Liver (tissue), 3 donors: ENCODE measurements at regions not wholly inside any gene's neighbourhood (a gene's known extent, or its start where the extent isn't known, plus 50 kb on each side); places are given as distances from the start of the nearest gene placed in this dataset.

Experiments used
- RAD21 ChIP-seq, 2 donors: IDR thresholded peaks; 2 replicates each; pipeline ENCODE4 v1.6.1; 2016; ENCODE audit warnings: antibody characterized with exemption in 2 of 2, mild to moderate bottlenecking in 2 of 2
- YY1 ChIP-seq: IDR thresholded peaks from 2 replicates; pipeline ENCODE4 v1.6.1; 2016; ENCODE audit warnings: antibody characterized with exemption, mild to moderate bottlenecking
- TF ChIP-seq, protein P1 (sequence below): fragments of 150-350 bp; IDR thresholded peaks from 2 replicates; pipeline ENCODE4 v1.5.1; 2017; ENCODE audit warnings: improper control_type of control experiment, low read depth, low read length; ENCODE audit not compliant: missing input control
- TF ChIP-seq, protein P2 (sequence below): IDR thresholded peaks from 2 replicates; pipeline ENCODE4 v1.6.1; 2016; ENCODE audit warnings: antibody characterized with exemption
- TF ChIP-seq, protein P3 (sequence below): IDR thresholded peaks from 2 replicates; pipeline ENCODE4 v1.6.1; 2016; ENCODE audit warnings: antibody characterized with exemption, mild to moderate bottlenecking
- donor health status: healthy.
- donor health status: healthy.

GRCh38 chr4:123072060-123072459 lies 149.7 kb upstream of the NUDT6 start:
- no peak for TF ChIP-seq YY1
- TF ChIP-seq, protein P1, sequence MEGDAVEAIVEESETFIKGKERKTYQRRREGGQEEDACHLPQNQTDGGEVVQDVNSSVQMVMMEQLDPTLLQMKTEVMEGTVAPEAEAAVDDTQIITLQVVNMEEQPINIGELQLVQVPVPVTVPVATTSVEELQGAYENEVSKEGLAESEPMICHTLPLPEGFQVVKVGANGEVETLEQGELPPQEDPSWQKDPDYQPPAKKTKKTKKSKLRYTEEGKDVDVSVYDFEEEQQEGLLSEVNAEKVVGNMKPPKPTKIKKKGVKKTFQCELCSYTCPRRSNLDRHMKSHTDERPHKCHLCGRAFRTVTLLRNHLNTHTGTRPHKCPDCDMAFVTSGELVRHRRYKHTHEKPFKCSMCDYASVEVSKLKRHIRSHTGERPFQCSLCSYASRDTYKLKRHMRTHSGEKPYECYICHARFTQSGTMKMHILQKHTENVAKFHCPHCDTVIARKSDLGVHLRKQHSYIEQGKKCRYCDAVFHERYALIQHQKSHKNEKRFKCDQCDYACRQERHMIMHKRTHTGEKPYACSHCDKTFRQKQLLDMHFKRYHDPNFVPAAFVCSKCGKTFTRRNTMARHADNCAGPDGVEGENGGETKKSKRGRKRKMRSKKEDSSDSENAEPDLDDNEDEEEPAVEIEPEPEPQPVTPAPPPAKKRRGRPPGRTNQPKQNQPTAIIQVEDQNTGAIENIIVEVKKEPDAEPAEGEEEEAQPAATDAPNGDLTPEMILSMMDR: no peak
- TF ChIP-seq, protein P2, sequence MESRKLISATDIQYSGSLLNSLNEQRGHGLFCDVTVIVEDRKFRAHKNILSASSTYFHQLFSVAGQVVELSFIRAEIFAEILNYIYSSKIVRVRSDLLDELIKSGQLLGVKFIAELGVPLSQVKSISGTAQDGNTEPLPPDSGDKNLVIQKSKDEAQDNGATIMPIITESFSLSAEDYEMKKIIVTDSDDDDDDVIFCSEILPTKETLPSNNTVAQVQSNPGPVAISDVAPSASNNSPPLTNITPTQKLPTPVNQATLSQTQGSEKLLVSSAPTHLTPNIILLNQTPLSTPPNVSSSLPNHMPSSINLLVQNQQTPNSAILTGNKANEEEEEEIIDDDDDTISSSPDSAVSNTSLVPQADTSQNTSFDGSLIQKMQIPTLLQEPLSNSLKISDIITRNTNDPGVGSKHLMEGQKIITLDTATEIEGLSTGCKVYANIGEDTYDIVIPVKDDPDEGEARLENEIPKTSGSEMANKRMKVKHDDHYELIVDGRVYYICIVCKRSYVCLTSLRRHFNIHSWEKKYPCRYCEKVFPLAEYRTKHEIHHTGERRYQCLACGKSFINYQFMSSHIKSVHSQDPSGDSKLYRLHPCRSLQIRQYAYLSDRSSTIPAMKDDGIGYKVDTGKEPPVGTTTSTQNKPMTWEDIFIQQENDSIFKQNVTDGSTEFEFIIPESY: no peak
- TF ChIP-seq RAD21 (IDR thresholded peaks at IDR 0.05): no peak
- TF ChIP-seq, protein P3, sequence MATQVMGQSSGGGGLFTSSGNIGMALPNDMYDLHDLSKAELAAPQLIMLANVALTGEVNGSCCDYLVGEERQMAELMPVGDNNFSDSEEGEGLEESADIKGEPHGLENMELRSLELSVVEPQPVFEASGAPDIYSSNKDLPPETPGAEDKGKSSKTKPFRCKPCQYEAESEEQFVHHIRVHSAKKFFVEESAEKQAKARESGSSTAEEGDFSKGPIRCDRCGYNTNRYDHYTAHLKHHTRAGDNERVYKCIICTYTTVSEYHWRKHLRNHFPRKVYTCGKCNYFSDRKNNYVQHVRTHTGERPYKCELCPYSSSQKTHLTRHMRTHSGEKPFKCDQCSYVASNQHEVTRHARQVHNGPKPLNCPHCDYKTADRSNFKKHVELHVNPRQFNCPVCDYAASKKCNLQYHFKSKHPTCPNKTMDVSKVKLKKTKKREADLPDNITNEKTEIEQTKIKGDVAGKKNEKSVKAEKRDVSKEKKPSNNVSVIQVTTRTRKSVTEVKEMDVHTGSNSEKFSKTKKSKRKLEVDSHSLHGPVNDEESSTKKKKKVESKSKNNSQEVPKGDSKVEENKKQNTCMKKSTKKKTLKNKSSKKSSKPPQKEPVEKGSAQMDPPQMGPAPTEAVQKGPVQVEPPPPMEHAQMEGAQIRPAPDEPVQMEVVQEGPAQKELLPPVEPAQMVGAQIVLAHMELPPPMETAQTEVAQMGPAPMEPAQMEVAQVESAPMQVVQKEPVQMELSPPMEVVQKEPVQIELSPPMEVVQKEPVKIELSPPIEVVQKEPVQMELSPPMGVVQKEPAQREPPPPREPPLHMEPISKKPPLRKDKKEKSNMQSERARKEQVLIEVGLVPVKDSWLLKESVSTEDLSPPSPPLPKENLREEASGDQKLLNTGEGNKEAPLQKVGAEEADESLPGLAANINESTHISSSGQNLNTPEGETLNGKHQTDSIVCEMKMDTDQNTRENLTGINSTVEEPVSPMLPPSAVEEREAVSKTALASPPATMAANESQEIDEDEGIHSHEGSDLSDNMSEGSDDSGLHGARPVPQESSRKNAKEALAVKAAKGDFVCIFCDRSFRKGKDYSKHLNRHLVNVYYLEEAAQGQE: no peak
